ENCODE measurements at regions not wholly inside any gene's neighbourhood (a gene's known extent, or its start where the extent isn't known, plus 50 kb on each side); places are given as distances from the start of the nearest gene placed in this dataset.
"Not testable (repeated sequence)": the region's sequence is repeated elsewhere in the genome, so short reads cannot be mapped to it uniquely, and the experiment has no call there.

DNA sequence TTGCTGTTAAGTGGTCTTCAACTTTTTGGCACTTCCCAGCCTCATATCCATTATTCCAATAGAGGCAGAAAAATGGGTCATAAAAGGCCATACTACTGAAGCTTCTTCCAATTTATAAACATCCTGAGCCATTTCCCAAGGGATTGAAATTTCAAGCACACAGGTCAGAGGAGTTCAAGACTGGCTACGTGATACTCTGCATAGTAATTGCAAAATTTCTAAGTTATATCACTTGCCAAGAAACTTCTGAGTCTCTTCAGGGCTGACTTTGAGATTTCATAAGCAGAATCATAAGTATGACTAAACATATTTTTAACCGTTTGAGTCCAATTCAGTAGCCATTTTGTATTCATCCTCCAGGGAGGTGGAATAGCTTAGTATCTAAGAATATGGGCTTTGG, 75.6 kb upstream of the RXFP1 start:
- H3K9me3 ChIP-seq (ENCODE audit: low read length): no peaks in the 10 kb centered on the region
- H2AFZ ChIP-seq (ENCODE audit: low read length): no peak overlapping the region
- no peaks in the 10 kb centered on the region for H3K79me2 ChIP-seq (ENCODE audit: low read length)
- no peaks in the 10 kb centered on the region for H4K20me1 ChIP-seq (ENCODE audit: insufficient read depth, low read depth, low read length)
- H3K4me2 ChIP-seq (ENCODE audit: low read depth, low read length, poor library complexity, severe bottlenecking): no peak overlapping the region
- no peaks in the 10 kb centered on the region for H3K4me1 ChIP-seq (ENCODE audit: low read length)
- no peaks in the 10 kb centered on the region; the same call in 1 of the 2 replicates for H3K9me2 ChIP-seq (replicated peaks; ENCODE audit: insufficient read depth, low read length)
- no peaks in the 10 kb centered on the region for H3K36me3 ChIP-seq (ENCODE audit: insufficient read depth, low read length)
- H3K27ac ChIP-seq (ENCODE audit: low read length): no peak overlapping the region
- DNase-seq: no peak
- no peak overlapping the region for H3K4me3 ChIP-seq (ENCODE audit: low read length)
- no peak overlapping the region for H3K9ac ChIP-seq (ENCODE audit: low read length)
- no peaks in the 10 kb centered on the region for H3K27me3 ChIP-seq (ENCODE audit: low read length)

GRCh38 chr4:158450741-158451140, 70.9 kb upstream of the RXFP1 start:
- Histone ChIP-seq H3K9me3 (ENCODE audit: low read length) (no peaks in the 10 kb centered on the region), H3K27ac (ENCODE audit: low read length) (no peak overlapping the region), H3K4me1 (ENCODE audit: low read length) (no peaks in the 10 kb centered on the region), H3K4me3 (ENCODE audit: low read length) (no peak overlapping the region), H4K20me1 (ENCODE audit: insufficient read depth, low read depth, low read length) (no peaks in the 10 kb centered on the region), H3K4me2 (ENCODE audit: low read depth, low read length, poor library complexity, severe bottlenecking) (no peak overlapping the region), H3K9me2 (replicated peaks; ENCODE audit: insufficient read depth, low read length) (no peaks in the 10 kb centered on the region; the same call in 1 of the 2 replicates), H3K79me2 (ENCODE audit: low read length) (no peaks in the 10 kb centered on the region), H3K9ac (ENCODE audit: low read length) (no peak overlapping the region), H3K36me3 (ENCODE audit: insufficient read depth, low read length) (no peaks in the 10 kb centered on the region), H2AFZ (ENCODE audit: low read length) (no peak overlapping the region), H3K27me3 (ENCODE audit: low read length) (no peaks in the 10 kb centered on the region)
- no peak for DNase-seq

GRCh38 chr4:158452116-158452515, 69.6 kb upstream of the RXFP1 start:
- not testable (repeated sequence) for H3K79me2 ChIP-seq (ENCODE audit: low read length); H3K9me3 ChIP-seq (ENCODE audit: low read length); H3K4me2 ChIP-seq (ENCODE audit: low read depth, low read length, poor library complexity, severe bottlenecking); H3K36me3 ChIP-seq (ENCODE audit: insufficient read depth, low read length); H4K20me1 ChIP-seq (ENCODE audit: insufficient read depth, low read depth, low read length); H3K9me2 ChIP-seq (replicated peaks; ENCODE audit: insufficient read depth, low read length); DNase-seq; H3K27ac ChIP-seq (ENCODE audit: low read length); H3K27me3 ChIP-seq (ENCODE audit: low read length); H3K9ac ChIP-seq (ENCODE audit: low read length); H2AFZ ChIP-seq (ENCODE audit: low read length); H3K4me1 ChIP-seq (ENCODE audit: low read length); H3K4me3 ChIP-seq (ENCODE audit: low read length)

- no peaks in the 10 kb centered on the region for H3K79me2 ChIP-seq (ENCODE audit: low read length)
- no peak overlapping the region for H3K4me3 ChIP-seq (ENCODE audit: low read length)
- no peak overlapping the region for H3K27ac ChIP-seq (ENCODE audit: low read length)
- no peaks in the 10 kb centered on the region for H3K27me3 ChIP-seq (ENCODE audit: low read length)
- H4K20me1 ChIP-seq (ENCODE audit: insufficient read depth, low read depth, low read length): no peaks in the 10 kb centered on the region
- H3K36me3 ChIP-seq (ENCODE audit: insufficient read depth, low read length): no peaks in the 10 kb centered on the region
- H3K9ac ChIP-seq (ENCODE audit: low read length): no peak overlapping the region
- no peaks in the 10 kb centered on the region for H3K4me1 ChIP-seq (ENCODE audit: low read length)
- no peaks in the 10 kb centered on the region for H3K9me2 ChIP-seq (replicated peaks; ENCODE audit: insufficient read depth, low read length)
- H3K4me2 ChIP-seq (ENCODE audit: low read depth, low read length, poor library complexity, severe bottlenecking): no peak overlapping the region
- no peak overlapping the region for H2AFZ ChIP-seq (ENCODE audit: low read length)
- DNase-seq: no peak
- no peaks in the 10 kb centered on the region for H3K9me3 ChIP-seq (ENCODE audit: low read length)
These were observed 63.3 kb upstream of the RXFP1 start for GRCh38 chr4:158458271-158458895.

GRCh38 chr4:158459085-158459820, 62.4 kb upstream of the RXFP1 start:
- Histone ChIP-seq H3K4me1 (ENCODE audit: low read length) (no peaks in the 10 kb centered on the region), H2AFZ (ENCODE audit: low read length) (no peak overlapping the region), H3K27me3 (ENCODE audit: low read length) (no peaks in the 10 kb centered on the region), H3K79me2 (ENCODE audit: low read length) (no peaks in the 10 kb centered on the region), H3K36me3 (ENCODE audit: insufficient read depth, low read length) (no peaks in the 10 kb centered on the region), H3K4me2 (ENCODE audit: low read depth, low read length, poor library complexity, severe bottlenecking) (no peak overlapping the region), H4K20me1 (ENCODE audit: insufficient read depth, low read depth, low read length) (no peaks in the 10 kb centered on the region), H3K9ac (ENCODE audit: low read length) (no peak overlapping the region), H3K9me3 (ENCODE audit: low read length) (no peaks in the 10 kb centered on the region), H3K9me2 (replicated peaks; ENCODE audit: insufficient read depth, low read length) (no peaks in the 10 kb centered on the region), H3K27ac (ENCODE audit: low read length) (no peak overlapping the region), H3K4me3 (ENCODE audit: low read length) (no peak overlapping the region)
- no peak for DNase-seq

DNA sequence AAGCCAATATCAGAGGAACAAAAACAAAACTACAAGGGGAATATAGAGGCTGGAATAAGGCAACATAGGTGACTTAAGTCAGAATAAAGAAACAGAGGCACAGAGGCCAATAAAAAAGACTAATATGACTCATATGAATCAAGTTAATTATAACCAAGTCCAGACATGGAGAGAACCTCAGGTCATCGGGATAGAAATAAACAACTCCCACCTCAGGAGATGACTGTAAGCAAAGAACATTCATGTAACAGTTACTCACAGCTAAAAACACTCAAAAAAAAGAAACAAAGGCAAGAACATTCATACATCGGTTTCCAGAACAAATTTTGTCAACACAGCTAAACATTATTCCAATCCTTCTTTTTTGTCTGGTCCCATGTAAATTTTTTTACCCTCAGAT, 60.3 kb upstream of the RXFP1 start:
- Histone ChIP-seq H3K27me3 (ENCODE audit: low read length) (no peaks in the 10 kb centered on the region), H3K79me2 (ENCODE audit: low read length) (no peaks in the 10 kb centered on the region), H3K9ac (ENCODE audit: low read length) (no peak overlapping the region), H3K36me3 (ENCODE audit: insufficient read depth, low read length) (no peaks in the 10 kb centered on the region), H2AFZ (ENCODE audit: low read length) (no peak overlapping the region), H4K20me1 (ENCODE audit: insufficient read depth, low read depth, low read length) (no peaks in the 10 kb centered on the region), H3K9me3 (ENCODE audit: low read length) (no peaks in the 10 kb centered on the region), H3K4me3 (ENCODE audit: low read length) (no peak overlapping the region), H3K27ac (ENCODE audit: low read length) (no peak overlapping the region), H3K4me2 (ENCODE audit: low read depth, low read length, poor library complexity, severe bottlenecking) (no peak overlapping the region), H3K9me2 (replicated peaks; ENCODE audit: insufficient read depth, low read length) (no peaks in the 10 kb centered on the region), H3K4me1 (ENCODE audit: low read length) (no peaks in the 10 kb centered on the region)
- no peak for DNase-seq

GRCh38 chr4:158462611-158463010, 59.1 kb upstream of the RXFP1 start:
- Histone ChIP-seq H3K36me3 (ENCODE audit: insufficient read depth, low read length) (no peaks in the 10 kb centered on the region), H2AFZ (ENCODE audit: low read length) (no peak overlapping the region), H3K79me2 (ENCODE audit: low read length) (no peaks in the 10 kb centered on the region), H3K4me3 (ENCODE audit: low read length) (no peak overlapping the region), H3K9me3 (ENCODE audit: low read length) (no peaks in the 10 kb centered on the region), H3K4me1 (ENCODE audit: low read length) (no peaks in the 10 kb centered on the region), H3K4me2 (ENCODE audit: low read depth, low read length, poor library complexity, severe bottlenecking) (no peak overlapping the region), H3K9me2 (replicated peaks; ENCODE audit: insufficient read depth, low read length) (no peaks in the 10 kb centered on the region), H4K20me1 (ENCODE audit: insufficient read depth, low read depth, low read length) (no peaks in the 10 kb centered on the region), H3K9ac (ENCODE audit: low read length) (no peak overlapping the region), H3K27me3 (ENCODE audit: low read length) (no peaks in the 10 kb centered on the region), H3K27ac (ENCODE audit: low read length) (no peak overlapping the region)
- DNase-seq: no peak

All from Karpas-422 (cell line).